H9 (cell line): ENCODE measurements at regions not wholly inside any gene's neighbourhood (a gene's known extent, or its start where the extent isn't known, plus 50 kb on each side); places are given as distances from the start of the nearest gene placed in this dataset.

Experiments
- DNase-seq: peaks from one replicate; pipeline ENCODE4 v3.0.0-alpha.2; 2017
- H2AFZ ChIP-seq: one replicate; pipeline ENCODE4 v1.6.1; 2013; ENCODE audit warnings: mild to moderate bottlenecking, low read length, control low read depth, moderate library complexity
- H2AK5ac ChIP-seq: 2 replicates; pipeline ENCODE4 v1.6.1; 2013; ENCODE audit warnings: low read length, control low read depth, mixed read lengths; ENCODE audit not compliant: insufficient read length
- H2BK120ac ChIP-seq: one replicate; pipeline ENCODE4 v1.6.1; 2013; ENCODE audit warnings: low read depth, mild to moderate bottlenecking, low read length, control low read depth, inconsistent platforms; ENCODE audit not compliant: poor library complexity, severe bottlenecking
- H2BK12ac ChIP-seq: 2 replicates; pipeline ENCODE4 v1.6.1; 2013; ENCODE audit warnings: low read length, control low read depth, mixed read lengths, low read depth; ENCODE audit not compliant: insufficient read length
- H2BK15ac ChIP-seq: 2 replicates; pipeline ENCODE4 v1.6.1; 2013; ENCODE audit warnings: low read depth, low read length, control low read depth
- H2BK20ac ChIP-seq: one replicate; pipeline ENCODE4 v1.6.1; 2013; ENCODE audit warnings: low read depth, mild to moderate bottlenecking, low read length, control low read depth, inconsistent platforms; ENCODE audit not compliant: poor library complexity, severe bottlenecking
- H2BK5ac ChIP-seq: 2 replicates; pipeline ENCODE4 v1.6.1; 2013; ENCODE audit warnings: low read length, control low read depth, mixed read lengths; ENCODE audit not compliant: insufficient read length
- H3K14ac ChIP-seq: 2 replicates; pipeline ENCODE4 v1.6.1; 2013; ENCODE audit warnings: low read length, control low read depth; ENCODE audit not compliant: insufficient read depth
- H3K18ac ChIP-seq: 2 replicates; pipeline ENCODE4 v1.6.1; 2013; ENCODE audit warnings: low read depth, mild to moderate bottlenecking, mixed read lengths, low read length, control low read depth; ENCODE audit not compliant: insufficient read length
- H3K23ac ChIP-seq: 2 replicates; pipeline ENCODE4 v1.6.1; 2013; ENCODE audit warnings: low read length, control low read depth, mixed read lengths, low read depth; ENCODE audit not compliant: insufficient read length
- H3K23me2 ChIP-seq: 2 replicates; pipeline ENCODE4 v1.6.1; 2013; ENCODE audit warnings: low read depth, mild to moderate bottlenecking, mixed read lengths, low read length, control low read depth; ENCODE audit not compliant: insufficient read length, poor library complexity, severe bottlenecking
- H3K27ac ChIP-seq: 2 replicates; pipeline ENCODE4 v1.5.1; 2013; ENCODE audit warnings: low read length, control low read depth, mixed read lengths, low read depth; ENCODE audit not compliant: insufficient read length
- H3K27me3 ChIP-seq: 2 replicates; pipeline ENCODE4 v1.6.1; 2013; ENCODE audit warnings: low read length, control low read depth, inconsistent platforms; ENCODE audit not compliant: insufficient read depth
- H3K4ac ChIP-seq: 2 replicates; pipeline ENCODE4 v1.6.1; 2013; ENCODE audit warnings: low read depth, mild to moderate bottlenecking, control low read depth, inconsistent platforms, low read length, moderate library complexity
- H3K4me1 ChIP-seq: 2 replicates; pipeline ENCODE4 v1.6.1; 2013; ENCODE audit warnings: low read length, control low read depth, inconsistent platforms; ENCODE audit not compliant: insufficient read depth
- H3K4me2 ChIP-seq: 2 replicates; pipeline ENCODE4 v1.6.1; 2013; ENCODE audit warnings: low read length, control low read depth, mixed read lengths; ENCODE audit not compliant: insufficient read length, insufficient read depth
- H3K56ac ChIP-seq: 2 replicates; pipeline ENCODE4 v1.6.1; 2013; ENCODE audit warnings: low read depth, mild to moderate bottlenecking, mixed read lengths, low read length, control low read depth; ENCODE audit not compliant: insufficient read length
- H3K79me1 ChIP-seq: 2 replicates; pipeline ENCODE4 v1.6.1; 2013; ENCODE audit warnings: low read depth, mild to moderate bottlenecking, moderate library complexity, low read length, control low read depth, inconsistent platforms; ENCODE audit not compliant: insufficient read depth, poor library complexity, severe bottlenecking
- H3K79me2 ChIP-seq: 2 replicates; pipeline ENCODE4 v1.6.1; 2013; ENCODE audit warnings: low read length, control low read depth, inconsistent platforms; ENCODE audit not compliant: insufficient read depth
- H3K9ac ChIP-seq: 2 replicates; pipeline ENCODE4 v1.6.1; 2013; ENCODE audit warnings: low read length, control low read depth, mixed read lengths; ENCODE audit not compliant: insufficient read length; ENCODE audit errors: extremely low read depth
- H3K9me3 ChIP-seq: one replicate; pipeline ENCODE4 v1.6.1; 2013; ENCODE audit warnings: low read depth, low read length, inconsistent platforms; ENCODE audit not compliant: control insufficient read depth
- H3T11ph ChIP-seq: one replicate; pipeline ENCODE4 v1.6.1; 2013; ENCODE audit warnings: mild to moderate bottlenecking, low read length, control low read depth, inconsistent platforms
- H4K20me1 ChIP-seq: one replicate; pipeline ENCODE4 v1.6.1; 2013; ENCODE audit not compliant: control insufficient read depth, insufficient read length, insufficient read depth
- H4K5ac ChIP-seq: 2 replicates; pipeline ENCODE4 v1.6.1; 2013; ENCODE audit warnings: low read depth, mild to moderate bottlenecking, mixed read lengths, low read length, control low read depth; ENCODE audit not compliant: insufficient read length
- H4K8ac ChIP-seq: replicated peaks from 2 replicates; pipeline ENCODE4 v1.6.1; 2013; ENCODE audit warnings: low read length, control low read depth, mixed read lengths, low read depth; ENCODE audit not compliant: insufficient read length
- H4K91ac ChIP-seq: 2 replicates; pipeline ENCODE4 v1.6.1; 2013; ENCODE audit warnings: low read depth, mild to moderate bottlenecking, moderate library complexity, mixed read lengths, low read length, control low read depth; ENCODE audit not compliant: insufficient read length
- H3K27ac Mint-ChIP-seq, 3 experiments: 2 replicates in 2 of 3; 3 replicates in 1 of 3; pipeline ENCODE4 v1.8.0; 2020 to 2021; ENCODE audit warnings: mixed read lengths in 3 of 3, mild to moderate bottlenecking in 1 of 3, moderate library complexity in 1 of 3
- H3K27me3 Mint-ChIP-seq: 2 replicates; pipeline ENCODE4 v1.8.0; 2021; ENCODE audit warnings: low read depth, mild to moderate bottlenecking, moderate library complexity, mixed read lengths
- H3K36me3 Mint-ChIP-seq, 3 experiments: 2 replicates in 2 of 3; 3 replicates in 1 of 3; pipeline ENCODE4 v1.8.0; 2020 to 2021; ENCODE audit warnings: low read depth in 3 of 3, mixed read lengths in 3 of 3; ENCODE audit not compliant: insufficient read depth in 1 of 3
- H3K4me1 Mint-ChIP-seq, 2 experiments: 2 replicates each; pipeline ENCODE4 v1.8.0; 2020; ENCODE audit warnings: mixed read lengths in 2 of 2
- H3K4me3 Mint-ChIP-seq, 2 experiments: 2 replicates in 1 of 2; 3 replicates in 1 of 2; pipeline ENCODE4 v1.8.0; 2020 to 2021; ENCODE audit warnings: mild to moderate bottlenecking in 2 of 2, mixed read lengths in 2 of 2, moderate library complexity in 1 of 2
- H3K9me3 Mint-ChIP-seq, 2 experiments: 2 replicates in 1 of 2; 3 replicates in 1 of 2; pipeline ENCODE4 v1.8.0; 2020; ENCODE audit warnings: mild to moderate bottlenecking in 2 of 2, mixed read lengths in 2 of 2, moderate library complexity in 1 of 2
- WGBS: extraction: QIAGEN DNeasy Blood & Tissue Kit; methylation state at CpG from one replicate; pipeline ENCODE4 v1.1.7; 2013; ENCODE audit warnings: missing lambda C conversion rate, low lambda C conversion rate, mixed read lengths; ENCODE audit not compliant: insufficient read length; ENCODE audit errors: extremely low coverage; 5-methylcytosine and 5-hydroxymethylcytosine counted together
- TF ChIP-seq, protein P1 (sequence below): fragments of 200-600 bp; sonication (generic); conservative IDR thresholded peaks from 3 replicates; pipeline ENCODE4 v1.8.0; 2021; ENCODE audit warnings: antibody characterized with exemption, mild to moderate bottlenecking

DNA sequence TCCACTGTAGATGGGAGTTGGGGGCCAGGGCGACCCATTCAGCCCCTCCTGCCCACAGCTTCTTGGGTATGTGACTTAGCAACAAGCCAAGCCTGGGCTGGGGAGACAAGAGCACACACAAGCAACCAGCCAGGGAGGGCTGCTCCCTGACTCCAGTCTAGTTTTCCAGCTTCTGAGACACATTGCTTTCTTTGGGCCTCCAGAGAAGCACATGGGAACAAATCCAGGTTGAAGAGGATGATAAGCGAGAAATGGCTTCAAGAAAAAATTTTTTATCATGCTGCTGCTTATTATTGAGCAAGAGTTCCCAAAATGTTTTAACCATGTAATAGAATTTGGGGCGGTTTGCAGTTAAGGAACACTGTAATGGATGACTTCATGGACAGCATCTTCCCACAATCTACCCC is 173.7 kb downstream of the SOX9 start:
- H3K36me3 Mint-ChIP-seq = no peaks in the 10 kb centered on the region
- no peak overlapping the region for H3K14ac ChIP-seq

More for the DNA sequence above, 173.7 kb downstream of the SOX9 start:
- no peak overlapping the region for H3K4ac ChIP-seq
- TF ChIP-seq, protein P1, sequence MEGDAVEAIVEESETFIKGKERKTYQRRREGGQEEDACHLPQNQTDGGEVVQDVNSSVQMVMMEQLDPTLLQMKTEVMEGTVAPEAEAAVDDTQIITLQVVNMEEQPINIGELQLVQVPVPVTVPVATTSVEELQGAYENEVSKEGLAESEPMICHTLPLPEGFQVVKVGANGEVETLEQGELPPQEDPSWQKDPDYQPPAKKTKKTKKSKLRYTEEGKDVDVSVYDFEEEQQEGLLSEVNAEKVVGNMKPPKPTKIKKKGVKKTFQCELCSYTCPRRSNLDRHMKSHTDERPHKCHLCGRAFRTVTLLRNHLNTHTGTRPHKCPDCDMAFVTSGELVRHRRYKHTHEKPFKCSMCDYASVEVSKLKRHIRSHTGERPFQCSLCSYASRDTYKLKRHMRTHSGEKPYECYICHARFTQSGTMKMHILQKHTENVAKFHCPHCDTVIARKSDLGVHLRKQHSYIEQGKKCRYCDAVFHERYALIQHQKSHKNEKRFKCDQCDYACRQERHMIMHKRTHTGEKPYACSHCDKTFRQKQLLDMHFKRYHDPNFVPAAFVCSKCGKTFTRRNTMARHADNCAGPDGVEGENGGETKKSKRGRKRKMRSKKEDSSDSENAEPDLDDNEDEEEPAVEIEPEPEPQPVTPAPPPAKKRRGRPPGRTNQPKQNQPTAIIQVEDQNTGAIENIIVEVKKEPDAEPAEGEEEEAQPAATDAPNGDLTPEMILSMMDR = no peak
- H2BK15ac ChIP-seq = no peak overlapping the region
- H3K4me1 ChIP-seq = peaks cover 4% of the 10 kb centered on the region; the same call in 1 of the 2 replicates
- no peak overlapping the region for H3K18ac ChIP-seq
- H3K9me3 Mint-ChIP-seq = no peaks in the 10 kb centered on the region; a peak in 1 of 5 replicates
- H2BK20ac ChIP-seq = no peak overlapping the region
- DNase-seq = no peak
- peaks cover 15% of the 10 kb centered on the region for H3K27me3 Mint-ChIP-seq
- no peaks in the 10 kb centered on the region for H3K9me3 ChIP-seq
- no peak overlapping the region for H3K27ac Mint-ChIP-seq
- no peaks in the 10 kb centered on the region for H4K20me1 ChIP-seq
- peaks cover 0 to 1% of the 10 kb centered on the region in 2 experiments; a peak in 1 of 4 replicates for H3K4me1 Mint-ChIP-seq
- no peak overlapping the region for H4K5ac ChIP-seq
- H3K56ac ChIP-seq = no peak overlapping the region
- no peak overlapping the region for H3K4me3 Mint-ChIP-seq
- no peaks in the 10 kb centered on the region for H3K23me2 ChIP-seq
- H2BK12ac ChIP-seq = no peak overlapping the region
- H3K9ac ChIP-seq = no peak overlapping the region
- no peaks in the 10 kb centered on the region for H3K27me3 ChIP-seq
- H3T11ph ChIP-seq = no peak overlapping the region
- no peak overlapping the region for H4K91ac ChIP-seq
- H3K4me2 ChIP-seq = no peak overlapping the region
- H3K79me1 ChIP-seq = no peaks in the 10 kb centered on the region
- no peak overlapping the region for H2AFZ ChIP-seq
- H4K8ac ChIP-seq = no peak overlapping the region
- no peak overlapping the region for H2AK5ac ChIP-seq
- WGBS = no CpG with 5 or more reads among the region's 3 CpGs
- H3K79me2 ChIP-seq = no peaks in the 10 kb centered on the region
- H2BK120ac ChIP-seq = no peak overlapping the region
- no peak overlapping the region for H3K23ac ChIP-seq
- no peak overlapping the region for H2BK5ac ChIP-seq
- H3K27ac ChIP-seq = no peak overlapping the region
